GM19035 (cell line): ENCODE measurements at regions not wholly inside any gene's neighbourhood (a gene's known extent, or its start where the extent isn't known, plus 50 kb on each side); places are given as distances from the start of the nearest gene placed in this dataset.

Experiments used
- ATAC-seq: cut with Tn5 transposase; IDR thresholded peaks from one replicate; pipeline ENCODE4 v1.9.1; 2021; ENCODE audit not compliant: unreplicated experiment

DNA sequence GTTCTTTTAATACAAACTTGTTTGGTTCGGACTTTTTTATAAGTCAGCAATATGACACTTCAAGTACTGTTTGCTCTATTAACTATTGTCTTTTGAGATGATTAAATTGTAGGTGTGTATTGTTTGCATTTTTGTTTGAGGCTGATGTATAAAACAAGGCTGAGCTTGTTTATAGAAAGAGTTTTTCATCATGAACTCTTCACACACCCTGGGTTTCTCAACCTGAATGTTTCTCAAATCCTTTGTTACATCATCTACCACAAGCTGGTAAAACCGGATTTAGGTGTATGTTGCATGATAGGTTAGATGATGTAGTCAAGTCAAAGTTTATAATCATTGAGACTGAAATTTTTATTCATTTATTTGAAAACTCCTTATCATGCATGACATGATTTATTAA is 335.2 kb upstream of the LRATD1 start:
- no peak for ATAC-seq

- ATAC-seq, result no peak
These were observed 334.6 kb upstream of the LRATD1 start for GRCh38 chr2:14297906-14298305.

GRCh38 chr2:14301331-14301730 is 331.2 kb upstream of the LRATD1 start:
- ATAC-seq, result no peak

GRCh38 chr2:14303366-14304115 is 329.0 kb upstream of the LRATD1 start:
- ATAC-seq, result peak; percentile 83

GRCh38 chr2:14304326-14304725 is 328.2 kb upstream of the LRATD1 start:
- ATAC-seq, result no peak

- ATAC-seq, result no peak
These were observed 326.2 kb upstream of the LRATD1 start for GRCh38 chr2:14306268-14306861.

DNA sequence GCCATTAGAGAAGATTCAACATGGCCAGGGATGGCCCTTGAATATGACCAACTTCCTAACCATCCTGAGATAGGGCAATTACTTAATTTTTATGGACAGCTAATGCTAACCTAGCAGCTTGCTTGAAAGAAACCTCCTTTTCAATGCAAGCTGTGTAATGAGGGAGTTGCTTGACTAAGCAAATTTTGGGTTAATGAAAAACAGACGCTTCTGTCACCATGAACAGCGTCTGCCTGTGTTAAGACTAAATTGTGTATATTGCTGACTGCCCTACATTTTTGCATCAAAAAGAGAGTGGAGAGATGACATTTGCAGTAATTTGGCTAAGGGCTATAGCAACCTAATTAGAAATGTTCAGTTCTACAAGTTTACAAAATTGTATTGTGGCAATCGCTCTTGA is 319.2 kb upstream of the LRATD1 start:
- no peak for ATAC-seq

DNA sequence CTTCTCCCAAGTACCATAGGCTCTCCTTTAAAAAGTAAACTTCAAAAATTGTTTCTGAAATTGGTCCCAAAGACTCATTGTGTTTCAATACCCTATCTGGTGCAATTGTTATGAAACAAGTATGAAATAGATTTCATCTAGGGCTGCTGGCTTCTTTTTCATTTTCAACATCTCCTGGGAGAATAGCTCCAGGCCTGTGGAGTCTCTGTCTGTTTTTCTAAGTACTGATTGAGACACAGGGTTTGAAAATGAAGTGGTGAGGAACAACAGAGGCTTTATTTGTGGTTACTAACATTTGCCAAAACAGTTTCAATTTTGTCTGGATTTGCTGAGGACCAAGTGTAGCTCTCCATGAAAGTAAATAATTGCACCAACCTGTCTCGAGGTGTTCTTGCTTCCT is 315.9 kb upstream of the LRATD1 start:
- no peak for ATAC-seq

DNA sequence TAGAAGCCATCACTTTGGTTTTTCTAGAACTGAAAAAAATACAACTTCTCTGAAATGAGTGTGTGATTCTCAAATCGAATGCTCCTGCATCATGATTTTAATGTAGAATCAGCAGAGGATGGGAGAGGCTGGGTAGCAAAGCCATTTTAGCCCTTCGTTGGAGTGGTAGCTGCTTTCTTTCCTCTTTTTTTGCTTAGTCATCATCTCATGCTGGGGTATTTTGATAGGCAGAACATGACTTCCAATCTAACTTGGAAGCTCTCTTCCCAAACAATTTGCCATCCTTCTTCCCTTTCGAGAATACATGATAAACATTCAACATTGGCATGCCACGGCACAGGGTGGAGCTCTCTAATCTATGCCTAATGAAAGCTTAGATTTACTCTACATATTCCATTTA is 311.2 kb upstream of the LRATD1 start:
- no peak for ATAC-seq

DNA sequence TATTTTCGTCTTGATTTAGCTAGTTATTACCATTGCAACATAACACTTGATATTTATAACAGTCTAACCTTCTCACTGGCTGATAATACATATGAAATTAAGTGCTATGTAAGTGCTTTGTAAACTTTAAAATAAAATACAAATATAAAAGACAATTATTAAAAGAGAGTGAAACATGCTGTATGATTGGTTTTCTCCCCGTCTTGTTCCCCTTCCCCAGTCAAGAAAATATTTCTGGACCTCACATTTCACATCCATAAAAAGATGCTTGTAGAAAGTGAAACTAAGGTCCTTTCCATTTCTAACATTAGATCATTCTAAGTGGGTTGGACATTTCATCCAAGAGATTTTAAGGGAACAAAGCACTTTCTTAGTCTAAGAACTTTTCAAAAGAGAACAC is 310.2 kb upstream of the LRATD1 start:
- no peak for ATAC-seq

- ATAC-seq, result no peak
These were observed 308.2 kb upstream of the LRATD1 start for GRCh38 chr2:14324308-14324707.

DNA sequence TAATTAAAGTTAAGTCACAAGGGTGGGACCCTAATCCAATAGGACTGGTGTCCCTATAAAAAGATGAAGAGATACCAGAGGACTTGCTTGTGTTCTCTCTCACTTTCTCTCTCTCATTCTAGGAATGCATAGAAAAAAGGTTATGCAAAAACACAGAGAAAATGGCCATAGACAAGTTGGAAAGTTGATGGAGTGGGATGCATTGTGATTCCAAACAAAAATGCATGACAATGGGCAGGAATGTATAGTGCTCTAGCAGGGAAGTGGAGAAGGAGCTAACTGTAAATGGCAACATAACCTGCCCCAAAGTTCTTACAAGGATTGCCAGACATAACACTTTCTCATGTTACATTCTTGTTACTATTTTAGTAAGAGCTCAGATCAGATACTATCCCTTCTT is 301.6 kb upstream of the LRATD1 start:
- no peak for ATAC-seq

- no peak for ATAC-seq
These were observed 295.6 kb upstream of the LRATD1 start for GRCh38 chr2:14336759-14337382.

- ATAC-seq, result no peak
These were observed 291.8 kb upstream of the LRATD1 start for GRCh38 chr2:14340703-14341102.

DNA sequence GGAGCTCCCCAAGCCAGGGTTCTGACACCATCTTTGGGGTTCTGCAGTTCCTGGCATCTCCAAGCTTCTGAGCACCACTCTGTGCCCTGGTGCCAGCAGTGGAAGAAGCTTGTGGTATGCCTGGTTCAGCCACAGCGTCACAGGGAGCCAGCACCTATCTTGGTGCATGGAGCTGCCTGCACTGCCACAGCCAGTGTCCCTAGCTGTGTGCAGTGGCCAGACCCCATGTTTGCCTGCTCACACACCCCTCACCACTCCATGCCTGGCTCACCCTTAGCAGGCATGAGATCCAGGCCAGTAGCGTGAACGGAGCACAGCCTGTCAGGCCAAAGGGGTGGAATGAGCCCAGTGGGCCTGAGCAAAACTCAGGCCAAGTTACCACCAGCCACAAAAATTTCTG is 290.2 kb upstream of the LRATD1 start:
- no peak for ATAC-seq

GRCh38 chr2:14344355-14344754 is 288.2 kb upstream of the LRATD1 start:
- ATAC-seq, result no peak

DNA sequence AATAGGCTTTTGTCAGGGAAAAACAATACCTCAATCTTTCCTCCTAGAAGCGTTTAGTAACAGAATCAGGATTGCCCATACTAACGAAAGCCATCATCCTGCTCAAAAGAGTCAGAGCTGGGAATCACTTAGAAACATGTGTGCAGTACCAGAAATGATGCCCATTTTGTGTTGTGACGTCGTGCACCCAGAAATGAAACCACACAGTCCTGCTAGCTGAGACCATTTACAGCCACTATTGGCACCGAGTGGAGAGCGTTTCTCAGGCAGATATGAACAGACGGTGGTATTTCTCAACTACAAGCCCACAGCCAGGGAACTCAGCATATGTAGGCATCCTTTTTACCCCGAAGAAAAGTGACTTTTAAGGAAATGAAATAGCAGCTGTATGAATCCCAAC is 284.3 kb upstream of the LRATD1 start:
- no peak for ATAC-seq

GRCh38 chr2:14350856-14351255 is 281.7 kb upstream of the LRATD1 start:
- no peak for ATAC-seq

DNA sequence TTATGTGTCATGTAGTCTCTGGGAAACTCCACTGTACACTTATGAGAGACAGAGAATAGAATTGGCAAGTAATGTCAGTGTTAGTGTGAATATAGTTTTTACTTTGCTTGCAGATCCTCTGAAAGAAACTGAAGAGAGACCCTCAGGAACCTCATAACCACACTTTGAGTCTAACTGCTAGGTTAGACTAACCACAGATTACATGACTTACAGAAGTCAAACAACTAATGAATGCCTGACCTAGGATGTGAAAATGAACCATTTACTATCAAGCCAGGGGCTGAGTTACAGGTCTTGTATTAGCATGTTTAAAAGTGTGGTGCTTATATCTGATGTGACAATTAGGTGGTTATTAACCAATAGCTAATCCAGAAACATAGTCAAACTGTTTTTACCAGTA is 280.4 kb upstream of the LRATD1 start:
- no peak for ATAC-seq

DNA sequence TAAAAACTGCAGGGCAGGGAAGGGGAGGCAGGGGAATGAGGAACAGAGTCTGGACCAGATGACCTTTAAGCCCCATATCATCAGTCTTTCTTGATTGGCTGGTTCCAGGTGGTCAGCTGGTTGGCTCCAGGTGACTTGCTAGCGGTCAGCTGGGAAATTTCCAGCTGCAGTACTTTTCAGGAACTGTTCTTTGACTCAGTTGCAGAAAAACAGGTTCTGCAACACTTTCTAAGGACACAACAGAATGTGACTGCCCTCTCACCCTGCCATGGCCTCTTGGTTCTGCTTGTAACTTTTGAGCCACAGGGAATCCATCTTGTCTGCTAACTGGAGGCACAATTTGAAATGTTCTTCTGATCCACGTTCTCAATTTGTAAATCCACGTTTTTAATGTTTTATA is 278.3 kb upstream of the LRATD1 start:
- ATAC-seq, result no peak

GRCh38 chr2:14355102-14355501 is 277.4 kb upstream of the LRATD1 start:
- no peak for ATAC-seq

DNA sequence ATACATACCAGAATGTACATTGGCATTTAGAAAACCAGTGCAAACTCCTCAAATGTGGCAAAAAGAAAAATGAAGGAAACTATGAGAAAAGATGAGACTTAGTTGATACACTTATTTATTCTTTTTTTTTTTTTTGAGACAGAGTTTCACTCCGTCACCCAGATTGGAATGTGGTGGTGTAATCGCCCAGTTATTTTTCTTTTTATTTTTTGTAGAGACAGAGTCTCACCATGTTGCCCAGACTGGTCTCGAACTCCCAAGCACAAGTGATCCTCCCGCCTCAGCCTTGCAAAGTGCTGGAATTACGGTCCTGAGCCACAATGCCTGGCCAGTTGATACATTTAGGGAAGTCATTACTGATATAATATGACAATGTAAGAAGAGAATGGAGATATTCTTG is 274.2 kb upstream of the LRATD1 start:
- no peak for ATAC-seq

GRCh38 chr2:14358774-14359173 is 273.7 kb upstream of the LRATD1 start:
- no peak for ATAC-seq
